ENCODE measurements at regions not wholly inside any gene's neighbourhood (a gene's known extent, or its start where the extent isn't known, plus 50 kb on each side); places are given as distances from the start of the nearest gene placed in this dataset.

- no TSS peak for BruUV-seq (replicated peaks)
- ChIA-PET POLR2A (no interaction called here), CTCF (no interaction called here)
- no peaks in the 10 kb centered on the region for H3K9me3 ChIP-seq (ENCODE audit: control insufficient read depth, insufficient read depth, low read depth, low read length)
- no peak for TF ChIP-seq TCF7L2 (IDR thresholded peaks at IDR 0.05; ENCODE audit: low read depth, low read length)
- TF ChIP-seq SIN3A (IDR thresholded peaks at IDR 0.05; ENCODE audit: borderline replicate concordance, insufficient read depth, low read depth, low read length) = no peak
- no peak for TF ChIP-seq CTCF (IDR thresholded peaks at IDR 0.05)
- TF ChIP-seq, protein P1, sequence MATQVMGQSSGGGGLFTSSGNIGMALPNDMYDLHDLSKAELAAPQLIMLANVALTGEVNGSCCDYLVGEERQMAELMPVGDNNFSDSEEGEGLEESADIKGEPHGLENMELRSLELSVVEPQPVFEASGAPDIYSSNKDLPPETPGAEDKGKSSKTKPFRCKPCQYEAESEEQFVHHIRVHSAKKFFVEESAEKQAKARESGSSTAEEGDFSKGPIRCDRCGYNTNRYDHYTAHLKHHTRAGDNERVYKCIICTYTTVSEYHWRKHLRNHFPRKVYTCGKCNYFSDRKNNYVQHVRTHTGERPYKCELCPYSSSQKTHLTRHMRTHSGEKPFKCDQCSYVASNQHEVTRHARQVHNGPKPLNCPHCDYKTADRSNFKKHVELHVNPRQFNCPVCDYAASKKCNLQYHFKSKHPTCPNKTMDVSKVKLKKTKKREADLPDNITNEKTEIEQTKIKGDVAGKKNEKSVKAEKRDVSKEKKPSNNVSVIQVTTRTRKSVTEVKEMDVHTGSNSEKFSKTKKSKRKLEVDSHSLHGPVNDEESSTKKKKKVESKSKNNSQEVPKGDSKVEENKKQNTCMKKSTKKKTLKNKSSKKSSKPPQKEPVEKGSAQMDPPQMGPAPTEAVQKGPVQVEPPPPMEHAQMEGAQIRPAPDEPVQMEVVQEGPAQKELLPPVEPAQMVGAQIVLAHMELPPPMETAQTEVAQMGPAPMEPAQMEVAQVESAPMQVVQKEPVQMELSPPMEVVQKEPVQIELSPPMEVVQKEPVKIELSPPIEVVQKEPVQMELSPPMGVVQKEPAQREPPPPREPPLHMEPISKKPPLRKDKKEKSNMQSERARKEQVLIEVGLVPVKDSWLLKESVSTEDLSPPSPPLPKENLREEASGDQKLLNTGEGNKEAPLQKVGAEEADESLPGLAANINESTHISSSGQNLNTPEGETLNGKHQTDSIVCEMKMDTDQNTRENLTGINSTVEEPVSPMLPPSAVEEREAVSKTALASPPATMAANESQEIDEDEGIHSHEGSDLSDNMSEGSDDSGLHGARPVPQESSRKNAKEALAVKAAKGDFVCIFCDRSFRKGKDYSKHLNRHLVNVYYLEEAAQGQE (IDR thresholded peaks at IDR 0.05; ENCODE audit: insufficient read depth in 1 of 2, low read depth in 2 of 2, low read length in 1 of 2) = no peak
- no peak for TF ChIP-seq POLR2AphosphoS5 (IDR thresholded peaks at IDR 0.05; ENCODE audit: low read depth, low read length)
- no peaks in the 10 kb centered on the region for H3K27me3 ChIP-seq (ENCODE audit: control insufficient read depth, insufficient read depth, low read length)
- in situ Hi-C loops (cut with HindIII; ENCODE audit: low pct_unique_long_range_greater_than_20kb, low sequenced_read_pairs) (no loop called here), intact Hi-C loops (cut with micrococcal nuclease; ENCODE audit: unreplicated experiment) (no loop called here)
- H3K36me3 ChIP-seq (ENCODE audit: control insufficient read depth, insufficient read depth, low read length) = no peaks in the 10 kb centered on the region
- no peak overlapping the region for H3K4me3 ChIP-seq (ENCODE audit: low read depth in 2 of 2, low read length in 2 of 2)
- no peaks in the 10 kb centered on the region for H3K4me1 ChIP-seq (ENCODE audit: control insufficient read depth, insufficient read depth, low read length)
- no peak overlapping the region for H3K27ac ChIP-seq (ENCODE audit: low read length)
- ATAC-seq (no peak), DNase-seq (ENCODE audit: low read depth, low spot score) (no peak)
Observed at GRCh38 chr1:209008586-209008985, 574.9 kb upstream of the CAMK1G start.

DNA sequence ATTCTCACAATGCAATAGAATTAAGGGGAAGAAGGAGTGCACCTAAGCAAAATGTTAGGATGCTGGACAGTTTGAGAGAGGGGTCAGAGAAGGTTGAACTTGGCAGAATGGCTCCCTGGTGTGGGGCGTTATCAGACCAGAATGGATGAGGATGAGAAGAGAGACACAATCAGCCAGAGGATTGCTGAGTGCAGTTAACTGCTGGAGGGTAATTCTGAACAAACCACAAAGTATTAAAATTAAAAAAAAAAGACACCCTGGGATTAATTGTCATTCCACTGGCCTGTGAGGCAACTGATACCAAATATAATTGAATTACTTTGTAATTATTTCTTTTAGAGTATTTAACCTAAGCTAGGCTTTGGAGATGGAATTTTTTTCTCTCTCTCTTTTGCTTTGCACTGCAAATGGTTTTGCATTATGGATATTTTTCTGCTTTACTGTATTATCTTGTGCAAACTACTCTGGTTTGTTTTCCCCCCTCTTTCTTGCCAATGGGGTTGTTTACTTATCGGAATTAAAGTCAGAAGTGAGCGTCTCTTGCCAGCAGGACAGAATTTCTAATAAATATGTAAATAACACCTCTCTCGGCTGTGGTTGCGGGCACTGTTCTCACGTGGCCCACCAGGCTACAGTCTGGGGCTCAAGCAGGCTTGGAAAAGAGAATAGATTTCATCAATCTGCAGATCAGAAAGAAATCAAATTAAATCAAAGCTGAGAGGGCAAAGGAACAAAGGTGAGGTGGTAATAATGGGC is 572.9 kb upstream of the CAMK1G start:
- ATAC-seq (no peak), DNase-seq (ENCODE audit: low read depth, low spot score) (no peak)
- TF ChIP-seq SIN3A (IDR thresholded peaks at IDR 0.05; ENCODE audit: borderline replicate concordance, insufficient read depth, low read depth, low read length) = no peak
- no peak for TF ChIP-seq CTCF (IDR thresholded peaks at IDR 0.05)
- TF ChIP-seq, protein P1 (IDR thresholded peaks at IDR 0.05; ENCODE audit: insufficient read depth in 1 of 2, low read depth in 2 of 2, low read length in 1 of 2) = no peak
- no peak for TF ChIP-seq POLR2AphosphoS5 (IDR thresholded peaks at IDR 0.05; ENCODE audit: low read depth, low read length)
- TF ChIP-seq TCF7L2 (IDR thresholded peaks at IDR 0.05; ENCODE audit: low read depth, low read length) = no peak
- POLR2A ChIA-PET = no interaction called here
- CTCF ChIA-PET = no interaction called here
- in situ Hi-C loops (cut with HindIII; ENCODE audit: low pct_unique_long_range_greater_than_20kb, low sequenced_read_pairs) (no loop called here), intact Hi-C loops (cut with micrococcal nuclease; ENCODE audit: unreplicated experiment) (no loop called here)
- no TSS peak for BruUV-seq (replicated peaks)
- no peaks in the 10 kb centered on the region for H3K36me3 ChIP-seq (ENCODE audit: control insufficient read depth, insufficient read depth, low read length)
- H3K4me1 ChIP-seq (ENCODE audit: control insufficient read depth, insufficient read depth, low read length) = no peaks in the 10 kb centered on the region
- H3K9me3 ChIP-seq (ENCODE audit: control insufficient read depth, insufficient read depth, low read depth, low read length) = no peaks in the 10 kb centered on the region
- H3K27me3 ChIP-seq (ENCODE audit: control insufficient read depth, insufficient read depth, low read length) = no peaks in the 10 kb centered on the region
- H3K27ac ChIP-seq (ENCODE audit: low read length) = no peak overlapping the region
- no peak overlapping the region for H3K4me3 ChIP-seq (ENCODE audit: low read depth in 2 of 2, low read length in 2 of 2)
